ENCODE measurements at regions not wholly inside any gene's neighbourhood (a gene's known extent, or its start where the extent isn't known, plus 50 kb on each side); places are given as distances from the start of the nearest gene placed in this dataset.

DNA sequence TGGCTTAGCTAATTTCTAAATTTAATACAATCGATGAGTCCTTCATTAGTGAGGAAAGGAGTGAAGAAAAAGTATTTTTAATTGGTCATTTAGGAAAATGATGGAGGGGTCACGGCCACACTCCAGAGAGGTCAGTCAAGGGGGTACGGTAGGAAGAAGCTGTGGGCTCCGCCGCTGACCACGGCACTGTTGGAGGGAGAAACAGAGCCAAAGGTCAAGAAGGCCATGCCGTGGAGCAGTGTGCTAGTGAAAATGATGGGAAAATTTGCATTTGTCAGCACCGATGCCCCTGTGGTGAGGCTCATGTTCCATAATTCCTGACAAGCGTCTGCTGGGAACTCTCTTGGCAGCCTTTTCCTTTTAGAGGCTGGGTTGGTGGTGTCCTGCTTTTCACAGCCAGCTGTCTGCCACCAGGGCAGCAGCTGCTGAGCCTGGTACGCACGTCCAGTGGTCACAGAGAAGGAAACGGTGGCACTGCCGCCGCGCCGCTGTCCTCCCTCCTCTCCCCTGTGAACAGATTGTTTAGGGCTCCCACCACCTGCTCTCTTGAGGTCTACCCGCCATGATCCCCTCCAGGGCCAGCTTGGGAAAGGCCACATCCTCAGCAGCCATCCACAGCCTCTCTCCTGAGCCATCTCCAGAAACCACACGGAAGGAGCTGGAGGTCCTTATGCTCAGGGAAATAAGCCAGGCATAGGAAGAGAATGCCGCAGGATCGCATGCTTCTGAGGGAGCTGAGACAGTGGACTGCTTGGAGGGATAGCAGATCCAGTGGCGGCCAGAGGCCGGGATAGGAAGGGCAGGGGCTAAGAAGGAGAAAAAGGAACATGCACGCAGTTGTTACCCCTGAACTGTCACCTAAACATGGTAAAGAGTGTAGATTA is 263.7 kb upstream of the PPP2R2D start:
- TF ChIP-seq, protein P1, sequence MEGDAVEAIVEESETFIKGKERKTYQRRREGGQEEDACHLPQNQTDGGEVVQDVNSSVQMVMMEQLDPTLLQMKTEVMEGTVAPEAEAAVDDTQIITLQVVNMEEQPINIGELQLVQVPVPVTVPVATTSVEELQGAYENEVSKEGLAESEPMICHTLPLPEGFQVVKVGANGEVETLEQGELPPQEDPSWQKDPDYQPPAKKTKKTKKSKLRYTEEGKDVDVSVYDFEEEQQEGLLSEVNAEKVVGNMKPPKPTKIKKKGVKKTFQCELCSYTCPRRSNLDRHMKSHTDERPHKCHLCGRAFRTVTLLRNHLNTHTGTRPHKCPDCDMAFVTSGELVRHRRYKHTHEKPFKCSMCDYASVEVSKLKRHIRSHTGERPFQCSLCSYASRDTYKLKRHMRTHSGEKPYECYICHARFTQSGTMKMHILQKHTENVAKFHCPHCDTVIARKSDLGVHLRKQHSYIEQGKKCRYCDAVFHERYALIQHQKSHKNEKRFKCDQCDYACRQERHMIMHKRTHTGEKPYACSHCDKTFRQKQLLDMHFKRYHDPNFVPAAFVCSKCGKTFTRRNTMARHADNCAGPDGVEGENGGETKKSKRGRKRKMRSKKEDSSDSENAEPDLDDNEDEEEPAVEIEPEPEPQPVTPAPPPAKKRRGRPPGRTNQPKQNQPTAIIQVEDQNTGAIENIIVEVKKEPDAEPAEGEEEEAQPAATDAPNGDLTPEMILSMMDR (IDR thresholded peaks at IDR 0.05), result no peak
- no peak for TF ChIP-seq POLR2A (IDR thresholded peaks at IDR 0.05)
- no peak for TF ChIP-seq POLR2AphosphoS5 (IDR thresholded peaks at IDR 0.05)
